HG02885 (cell line): ENCODE measurements at regions not wholly inside any gene's neighbourhood (a gene's known extent, or its start where the extent isn't known, plus 50 kb on each side); places are given as distances from the start of the nearest gene placed in this dataset.
"Not testable (repeated sequence)": the region's sequence is repeated elsewhere in the genome, so short reads cannot be mapped to it uniquely, and the experiment has no call there.

Source experiments
- ATAC-seq: cut with Tn5 transposase; IDR thresholded peaks from one replicate; pipeline ENCODE4 v1.9.1; 2021; ENCODE audit warnings: mild to moderate bottlenecking; ENCODE audit not compliant: unreplicated experiment, poor library complexity

DNA sequence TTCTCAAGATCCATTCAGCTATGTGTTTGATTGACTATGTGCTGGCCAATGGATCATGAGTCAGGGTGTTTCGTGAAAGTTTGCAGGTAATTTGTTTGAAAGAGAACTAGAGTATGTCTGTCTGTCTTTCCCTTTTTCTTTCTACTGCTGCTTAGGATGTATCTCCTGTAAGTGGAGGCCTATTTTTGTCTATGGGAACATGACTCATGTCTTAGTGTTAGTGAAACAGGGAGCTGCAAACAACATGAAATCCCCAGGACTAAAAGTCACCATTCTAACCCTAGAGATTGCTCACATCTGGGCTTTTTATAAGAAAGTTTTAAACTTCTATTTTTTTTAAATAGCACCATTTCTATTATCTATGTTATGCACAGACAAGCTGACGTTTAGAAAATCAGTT, 333.0 kb downstream of the CCER1 start:
- no peak for ATAC-seq

DNA sequence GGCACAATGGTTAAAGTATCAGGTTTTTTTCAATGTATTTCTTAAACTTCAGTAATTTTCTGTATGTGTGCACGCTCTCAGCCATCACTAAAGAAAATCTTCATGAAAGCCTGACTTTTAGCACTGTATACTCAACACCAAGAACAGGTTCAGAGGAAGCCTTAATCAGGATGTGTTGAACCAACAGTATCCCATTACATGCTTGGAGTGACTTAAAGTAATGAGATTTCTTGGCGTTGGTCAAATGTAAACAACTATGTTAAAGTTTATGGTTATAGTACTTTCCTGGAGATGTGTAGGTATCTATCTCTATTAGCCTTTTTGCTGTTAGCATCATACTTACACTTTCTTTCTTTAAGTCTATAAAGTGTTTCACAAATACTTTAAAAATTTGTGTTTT, 335.0 kb downstream of the CCER1 start:
- no peak for ATAC-seq

DNA sequence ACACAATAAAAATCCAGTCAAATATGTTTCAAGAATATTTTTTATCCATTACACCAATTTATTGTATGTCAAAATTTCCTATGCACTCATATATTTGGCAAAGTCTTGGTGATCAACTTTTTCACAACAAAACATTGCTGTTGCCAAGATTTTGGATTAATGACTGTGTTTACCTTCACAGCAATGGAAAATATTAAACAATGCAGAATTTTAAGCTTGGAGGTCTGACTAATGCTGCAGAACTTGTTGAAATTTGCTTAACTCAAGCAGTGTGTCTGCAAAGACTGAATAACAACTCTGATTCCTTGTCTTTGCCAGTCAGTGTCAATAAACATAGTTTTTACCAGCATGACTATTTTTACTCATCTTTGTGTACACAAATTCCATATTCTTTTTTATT, 336.4 kb downstream of the CCER1 start:
- no peak for ATAC-seq

DNA sequence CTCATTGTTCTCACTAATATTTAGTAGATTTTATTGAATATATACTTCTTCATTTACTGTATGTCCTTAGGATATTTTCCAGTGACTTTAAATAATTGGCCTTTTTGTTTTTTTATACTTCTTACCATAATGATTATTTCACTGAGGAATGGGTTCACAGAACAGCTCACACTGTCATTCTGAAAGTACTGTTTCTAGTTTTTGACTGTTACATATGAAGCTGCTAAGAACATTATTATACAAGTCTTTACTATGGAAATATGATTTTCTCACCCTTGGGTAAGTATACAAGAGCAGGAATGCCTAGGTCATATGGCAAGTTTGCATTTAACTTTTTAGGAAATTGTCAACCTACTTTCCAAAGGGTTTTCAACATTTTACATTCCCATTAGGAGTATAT, 343.1 kb downstream of the CCER1 start:
- ATAC-seq = no peak

DNA sequence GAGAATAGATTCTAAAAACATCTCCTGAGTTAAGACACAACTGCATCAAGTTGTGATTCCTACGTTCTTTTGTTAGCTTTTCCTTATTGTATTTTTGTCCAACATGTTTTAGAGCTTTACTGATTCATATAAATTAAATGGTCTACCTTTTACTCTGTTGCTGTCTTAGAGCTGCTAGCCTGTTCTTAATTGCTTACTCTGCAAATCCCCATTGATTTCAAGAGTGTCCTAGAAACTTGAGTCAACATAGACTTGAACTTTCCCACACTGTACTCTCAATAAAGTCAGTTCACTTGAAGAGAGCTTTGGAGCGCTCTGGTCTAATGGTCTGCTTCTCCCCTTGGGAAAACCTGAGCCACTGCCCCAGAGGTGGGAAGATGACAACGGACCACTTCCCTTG, 343.9 kb downstream of the CCER1 start:
- no peak for ATAC-seq

DNA sequence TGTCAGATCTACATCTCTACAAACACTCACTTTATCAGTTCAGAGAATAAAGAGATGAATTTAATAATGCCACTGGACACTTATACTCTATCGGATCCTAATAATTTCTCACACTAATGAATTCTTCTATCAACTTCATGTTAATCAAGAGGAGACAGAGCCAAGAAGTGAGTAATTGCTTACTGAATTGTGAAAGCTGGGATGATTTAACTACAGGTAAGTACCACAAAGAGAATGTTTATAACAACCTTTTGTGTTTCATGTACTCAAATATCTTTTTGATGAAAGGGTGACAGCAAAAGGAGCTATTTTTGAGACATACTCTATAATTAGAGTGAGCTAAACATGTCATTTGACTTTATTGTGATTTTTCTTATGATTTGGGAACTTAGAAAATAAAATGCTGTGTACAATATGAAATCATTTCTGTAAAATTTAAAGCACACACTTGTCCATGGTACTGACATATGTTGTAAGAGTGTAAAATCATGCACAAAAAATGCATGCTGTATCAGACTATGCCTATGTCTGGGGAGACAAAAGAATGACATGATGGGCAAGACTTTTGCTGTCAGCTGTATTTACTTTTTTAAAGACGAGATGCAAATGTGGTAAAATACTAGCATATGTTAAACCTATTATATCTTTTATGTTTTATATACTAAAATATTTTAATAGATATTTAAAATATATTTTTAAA, 361.2 kb downstream of the CCER1 start:
- no peak for ATAC-seq

DNA sequence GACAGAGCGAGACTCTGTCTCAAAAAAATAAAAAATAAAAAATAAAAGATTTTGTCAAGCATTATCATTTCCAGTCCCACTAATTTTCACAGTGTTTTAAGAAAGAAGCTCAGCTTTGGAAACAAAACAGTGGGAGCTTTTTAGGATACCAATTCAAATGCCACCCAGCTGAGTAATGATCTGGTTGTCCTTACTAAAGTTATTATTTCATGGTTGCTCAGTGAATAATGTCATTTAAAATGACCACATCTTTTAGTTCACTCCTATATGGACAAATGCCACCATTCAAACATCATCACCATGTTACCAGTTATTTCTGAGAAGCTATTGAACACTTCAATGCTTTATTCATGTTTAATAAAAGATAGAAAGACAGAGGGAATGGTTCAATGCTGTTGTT, 365.0 kb downstream of the CCER1 start:
- no peak for ATAC-seq

DNA sequence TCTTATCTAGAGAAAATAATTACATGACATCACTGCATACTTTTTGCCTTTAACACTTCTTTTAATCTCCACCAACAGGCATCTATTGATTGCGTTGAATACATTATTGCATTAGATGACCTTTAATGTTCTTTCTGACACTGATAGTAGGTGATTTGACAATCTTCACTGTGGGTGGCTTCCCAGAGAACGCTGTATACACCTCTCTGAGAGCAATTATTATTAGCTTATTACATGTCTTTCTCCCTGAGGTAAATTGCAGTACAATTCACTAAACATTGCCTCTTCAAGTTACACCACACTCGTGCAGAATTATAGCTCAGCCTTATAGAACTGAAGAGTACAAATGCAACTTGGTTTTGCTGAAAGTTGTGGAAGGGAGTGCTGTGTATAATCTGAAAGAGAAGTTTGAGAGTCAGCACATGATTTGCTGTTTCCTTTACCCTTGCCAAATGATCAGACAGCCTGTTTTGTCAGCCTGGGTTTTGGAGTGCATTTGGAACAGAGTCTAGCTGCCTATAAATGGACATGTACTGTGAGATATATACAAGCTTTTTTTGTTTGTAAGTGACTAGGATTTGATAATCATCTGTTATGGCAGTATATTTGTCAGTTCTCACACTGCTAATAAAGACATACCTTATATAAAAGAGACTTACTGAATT, 369.2 kb downstream of the CCER1 start:
- no peak for ATAC-seq

DNA sequence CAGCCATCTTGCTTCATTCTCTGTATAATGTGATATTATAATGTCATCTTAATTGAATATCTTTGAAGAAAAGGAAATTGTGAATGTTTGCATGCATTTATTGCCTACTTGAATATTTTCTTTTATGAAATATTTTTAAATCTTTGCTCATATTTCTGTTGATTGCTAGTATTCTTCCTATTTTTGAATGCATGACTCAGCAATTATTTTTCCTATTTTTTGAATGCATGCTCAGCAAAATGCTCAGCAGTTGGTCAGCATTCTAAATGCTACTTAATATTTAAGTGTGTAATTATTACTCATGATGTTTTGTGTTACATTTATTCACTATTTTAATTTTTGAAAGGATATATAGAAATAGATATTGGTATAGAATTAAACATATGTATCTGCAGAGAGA, 378.3 kb downstream of the CCER1 start:
- ATAC-seq = no peak

DNA sequence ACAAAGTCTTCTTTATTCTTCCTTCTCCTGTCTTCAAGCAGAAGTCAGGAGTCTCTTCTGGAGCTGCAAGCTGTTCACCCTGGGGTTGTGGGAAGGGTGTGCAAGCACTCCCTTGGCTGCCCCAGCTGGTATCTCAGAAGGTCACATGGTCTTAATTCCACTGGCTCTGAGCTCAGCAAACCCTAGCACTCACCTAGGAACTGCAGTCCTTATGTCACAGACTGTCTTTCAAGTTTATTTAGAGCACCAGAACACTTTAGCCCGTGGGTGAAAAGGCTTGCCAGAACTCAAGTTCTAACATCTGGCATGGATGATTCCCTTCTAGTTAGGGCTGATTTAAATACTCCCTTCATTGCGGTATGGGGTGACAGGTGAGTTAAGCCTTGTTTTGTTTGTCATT, 379.0 kb downstream of the CCER1 start:
- ATAC-seq = no peak

DNA sequence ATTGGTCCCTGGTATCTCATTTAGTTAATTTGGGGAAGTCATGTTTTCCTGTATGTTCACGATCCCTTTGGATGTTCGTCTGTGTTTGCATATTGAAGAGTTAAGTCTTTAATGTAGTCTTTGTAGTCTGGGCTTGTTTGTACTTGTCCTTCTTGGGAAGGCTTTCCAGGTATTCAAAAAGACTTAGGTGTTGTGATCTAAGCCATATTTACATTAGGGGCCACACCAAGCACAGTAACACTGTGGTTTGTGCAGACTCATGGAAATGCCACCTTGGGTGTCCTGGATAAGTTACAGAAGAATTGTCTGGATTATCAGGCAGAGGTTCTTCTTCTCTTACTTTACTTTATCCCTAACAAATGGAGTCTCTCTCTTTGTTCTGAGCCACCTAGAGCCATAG, 380.3 kb downstream of the CCER1 start:
- no peak for ATAC-seq

DNA sequence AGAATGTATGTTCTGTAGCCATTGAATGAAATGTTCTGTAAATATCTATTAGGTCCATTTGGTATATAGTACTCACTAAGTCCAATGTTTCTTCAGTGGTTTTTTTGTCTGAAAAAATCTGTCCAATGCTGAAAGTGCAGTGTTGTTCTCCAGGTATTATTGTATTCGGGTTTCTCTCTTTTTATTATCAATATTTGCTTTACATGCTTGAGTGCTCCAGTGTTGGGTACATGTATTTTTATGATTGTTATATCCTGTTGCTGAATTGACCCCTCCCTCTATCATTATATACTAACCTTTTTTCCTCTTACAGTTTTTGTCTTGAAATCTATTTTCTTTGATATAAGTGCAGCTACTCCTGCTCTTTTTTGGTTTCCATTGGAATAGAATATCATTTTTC, 382.2 kb downstream of the CCER1 start:
- ATAC-seq = no peak

DNA sequence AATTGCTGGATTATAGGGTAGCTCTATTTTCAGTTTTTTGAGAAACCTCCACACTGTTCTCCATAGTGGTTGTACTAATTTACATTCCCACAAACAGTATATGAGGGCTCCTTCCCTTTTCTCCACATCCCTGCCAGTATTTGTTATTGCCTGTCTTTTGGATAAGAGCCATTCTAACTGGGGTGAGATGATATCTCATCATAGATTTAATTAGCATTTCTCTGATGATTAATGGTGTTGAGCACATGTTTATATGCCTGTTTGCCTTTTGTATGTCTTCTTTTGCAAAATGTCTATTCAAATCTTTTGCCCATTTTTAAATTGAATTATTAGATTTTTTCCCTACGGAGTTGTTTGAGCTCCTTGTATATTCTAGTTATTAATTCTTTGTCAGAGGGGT, 385.3 kb downstream of the CCER1 start:
- ATAC-seq = no peak

DNA sequence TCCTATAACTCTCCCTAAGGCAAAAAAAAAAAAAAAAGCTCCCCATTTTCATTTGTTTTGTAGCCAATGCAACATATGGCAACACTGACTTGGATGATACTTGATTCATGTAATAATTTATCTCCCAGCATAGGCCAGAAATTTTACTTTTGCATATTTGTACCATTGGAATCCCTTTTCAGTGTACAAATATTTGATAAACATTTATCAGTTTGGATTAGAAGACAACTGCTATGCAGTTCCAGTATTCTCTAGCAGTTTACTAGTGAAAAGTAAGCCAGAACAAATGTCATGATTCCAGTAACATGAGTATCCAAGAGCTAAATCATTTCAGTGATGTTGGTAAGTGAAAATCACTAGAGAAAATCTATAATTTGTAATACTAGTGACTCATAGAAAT, 392.3 kb downstream of the CCER1 start:
- no peak for ATAC-seq

DNA sequence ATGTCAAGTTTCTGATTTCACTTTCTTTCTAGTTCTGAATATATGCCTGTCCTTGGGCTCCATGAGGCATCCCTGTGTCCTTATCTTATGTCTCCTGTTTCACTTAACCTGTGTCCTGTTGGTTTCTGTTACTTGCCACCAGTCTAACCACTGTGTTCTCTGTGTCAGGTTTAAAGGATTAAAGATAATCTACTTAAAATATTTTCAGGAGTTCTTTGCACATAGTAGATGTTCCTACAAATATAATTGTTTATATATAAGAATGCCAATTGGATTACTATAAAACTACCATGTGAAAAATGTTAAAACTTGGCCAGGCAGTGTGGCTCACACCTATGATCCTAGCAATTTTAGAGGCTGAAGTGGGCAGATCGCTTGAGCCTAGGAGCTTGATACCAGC, 406.4 kb downstream of the CCER1 start:
- ATAC-seq = no peak

DNA sequence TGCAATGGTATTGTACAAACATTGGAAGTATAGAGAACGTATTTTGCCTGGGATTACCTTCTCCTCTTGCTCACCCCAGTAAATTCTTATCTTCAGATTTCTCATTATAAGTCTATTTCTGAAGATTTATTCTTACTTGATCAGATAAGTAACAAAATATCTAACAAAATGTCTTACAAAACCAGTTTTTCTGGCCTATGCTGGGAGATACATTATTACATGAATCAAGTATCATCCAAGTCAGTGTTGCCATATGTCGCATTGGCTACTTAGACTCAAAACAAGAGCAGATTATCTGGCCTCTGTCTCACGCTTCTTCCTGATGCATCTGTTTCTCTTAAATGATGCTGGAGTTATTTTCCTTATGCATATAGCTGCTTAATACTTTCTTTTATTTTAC, 408.5 kb downstream of the CCER1 start:
- ATAC-seq = no peak

DNA sequence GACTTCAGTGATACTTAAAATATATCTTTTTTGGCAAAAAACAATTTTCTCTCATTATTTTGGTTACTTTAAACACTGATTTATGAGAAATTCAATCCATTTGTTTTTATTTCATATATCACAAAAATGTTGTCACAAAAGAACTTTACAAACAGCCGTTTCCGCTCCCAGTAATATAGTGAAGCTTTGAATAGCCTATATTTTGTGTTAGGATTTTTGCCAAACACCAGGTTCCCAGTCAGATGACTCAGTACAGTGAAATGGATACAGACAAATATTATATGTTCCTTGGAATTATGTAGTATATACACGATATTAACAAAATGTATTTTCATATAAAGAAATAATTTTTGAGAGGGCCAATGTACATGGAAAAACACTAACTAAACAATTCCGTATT, 411.1 kb downstream of the CCER1 start:
- no peak for ATAC-seq

DNA sequence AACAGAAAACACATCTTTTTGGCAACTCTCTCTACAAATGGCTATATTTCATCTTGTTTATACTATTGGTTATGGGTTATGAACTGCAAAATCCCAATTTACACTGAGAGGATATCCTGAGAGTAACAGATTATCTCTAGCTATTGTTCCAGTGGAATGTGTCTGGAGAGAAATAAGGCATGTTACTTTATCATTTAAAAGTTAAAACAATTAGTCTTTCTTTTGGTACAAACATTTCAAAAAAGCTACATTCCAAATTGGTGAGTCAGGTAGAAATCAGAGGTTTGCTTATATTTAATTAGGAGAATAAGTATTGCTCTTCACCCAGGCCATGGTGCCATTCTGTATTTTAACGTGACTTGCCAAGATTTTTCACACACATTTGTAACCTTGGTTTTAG, 411.6 kb downstream of the CCER1 start:
- ATAC-seq = no peak

DNA sequence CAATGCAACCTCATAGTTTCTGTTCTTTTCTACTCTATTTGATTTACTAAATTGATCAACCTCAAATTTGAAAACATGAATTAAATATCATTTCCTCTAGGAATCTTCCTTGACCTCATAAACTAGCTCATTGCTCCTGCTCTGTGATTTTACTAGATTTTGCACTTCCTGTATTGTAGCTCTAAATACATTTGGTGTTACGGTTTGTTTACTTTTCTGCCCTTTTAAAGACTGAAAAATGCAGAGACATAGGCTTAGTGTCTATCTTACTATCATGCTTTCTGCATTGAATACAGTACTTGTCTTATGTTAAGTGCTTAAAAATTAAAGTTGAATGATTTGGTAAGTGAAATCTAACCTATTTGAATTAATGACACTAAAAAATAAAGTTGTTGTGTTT, 412.1 kb downstream of the CCER1 start:
- not testable (repeated sequence) for ATAC-seq

DNA sequence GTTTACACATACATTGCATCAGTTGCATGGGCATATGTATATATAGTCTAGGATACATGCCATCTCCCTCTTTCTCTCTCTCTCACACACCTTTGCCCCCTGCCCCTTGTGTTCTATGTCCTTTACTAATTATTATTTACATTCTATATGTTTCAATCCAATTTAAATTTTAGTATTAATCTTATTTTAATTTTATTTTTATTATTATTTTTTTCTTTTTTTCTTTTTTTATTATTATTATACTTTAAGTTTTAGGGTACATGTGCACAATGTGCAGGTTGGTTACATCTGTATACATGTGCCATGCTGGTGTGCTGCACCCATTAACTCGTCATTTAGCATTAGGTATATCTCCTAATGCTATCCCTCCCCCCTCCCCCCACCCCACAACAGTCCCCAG, 421.1 kb downstream of the CCER1 start:
- ATAC-seq = not testable (repeated sequence)

DNA sequence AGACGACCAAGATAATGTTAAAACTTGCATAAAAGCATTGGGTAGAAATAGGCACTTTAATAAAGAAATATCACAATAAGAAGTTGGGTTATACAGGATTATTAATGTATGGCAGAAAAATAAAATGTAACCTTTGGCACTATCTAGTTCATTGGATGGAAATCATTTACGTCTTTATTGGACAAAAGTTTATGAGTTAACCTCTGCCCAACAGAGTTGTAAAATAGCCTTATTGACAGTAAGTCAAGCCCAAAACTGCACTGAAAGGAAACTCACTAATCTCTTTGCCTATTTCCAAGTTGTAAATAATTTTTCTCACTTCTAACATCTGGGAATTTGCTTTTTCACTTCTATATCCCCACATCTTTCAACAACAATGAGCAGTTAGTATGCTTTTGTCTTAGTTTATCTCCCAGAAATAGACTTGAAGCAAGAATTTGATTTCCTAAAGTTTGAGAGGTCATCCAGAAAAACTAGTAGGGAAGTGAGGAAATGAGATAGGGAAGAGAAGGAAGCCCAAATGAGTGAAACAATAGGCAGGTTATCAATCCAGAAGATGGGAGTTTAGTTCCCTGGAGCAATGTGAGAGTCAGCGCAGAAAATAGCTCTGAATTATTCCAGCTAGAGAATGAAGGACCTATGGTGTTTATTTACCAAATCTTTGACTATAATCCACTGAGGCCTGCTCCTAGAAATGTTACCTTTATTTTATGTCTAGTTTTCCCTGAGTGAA, 434.8 kb downstream of the CCER1 start:
- no peak for ATAC-seq

DNA sequence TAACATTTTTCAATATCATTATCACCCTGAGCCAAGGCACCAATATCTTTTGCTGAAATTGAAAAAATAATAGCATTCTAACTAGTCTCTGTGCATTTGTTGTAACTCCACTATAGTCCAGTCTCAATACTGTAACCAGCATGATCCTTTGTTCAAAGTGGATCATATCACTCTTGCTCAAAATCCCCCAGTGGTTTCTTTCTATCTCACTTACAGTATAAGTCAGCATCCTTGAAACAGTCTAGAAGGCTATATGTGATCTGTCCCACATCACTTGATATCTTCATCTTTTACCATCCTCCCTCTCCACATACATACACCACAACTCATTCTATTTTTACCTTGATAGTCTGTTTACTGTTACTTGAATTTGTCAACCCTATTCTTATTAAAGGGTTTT, 435.7 kb downstream of the CCER1 start:
- ATAC-seq = no peak
